Prostate gland (tissue), 2 donors: ENCODE measurements at regions not wholly inside any gene's neighbourhood (a gene's known extent, or its start where the extent isn't known, plus 50 kb on each side); places are given as distances from the start of the nearest gene placed in this dataset.

Experiments
- CTCF ChIP-seq, 4 experiments: fragments of 200-600 bp in 2 of 4; fragments of 450-650 bp in 2 of 4; sonication (generic) in 2 of 4; IDR thresholded peaks; 1 replicate in 3 of 4; 2 replicates in 1 of 4; pipeline ENCODE4 v1.5.1; 2016 to 2019; ENCODE audit warnings: antibody characterized with exemption in 4 of 4, mild to moderate bottlenecking in 2 of 4, moderate library complexity in 2 of 4
- POLR2A ChIP-seq: fragments of 450-650 bp; IDR thresholded peaks from one replicate; pipeline ENCODE4 v1.6.1; 2016; ENCODE audit warnings: antibody characterized with exemption, mild to moderate bottlenecking

- no peak for TF ChIP-seq CTCF (IDR thresholded peaks at IDR 0.05)
- TF ChIP-seq POLR2A: no peak
Observed at GRCh38 chr2:15704086-15704787, 112.6 kb downstream of the DDX1 start.
